Osteoblast (primary cell): ENCODE measurements at regions not wholly inside any gene's neighbourhood (a gene's known extent, or its start where the extent isn't known, plus 50 kb on each side); places are given as distances from the start of the nearest gene placed in this dataset.
A peak's percentile ranks its signal among the peaks of the same experiment; 100 is the strongest.

Experiments used
- DNase-seq: peaks from one replicate; pipeline ENCODE4 v3.0.0; 2011; ENCODE audit warnings: low spot score, mixed read lengths; ENCODE audit not compliant: insufficient read length; ENCODE audit errors: missing footprints
- H2AFZ ChIP-seq: 2 replicates; pipeline ENCODE4 v1.6.0; 2011; ENCODE audit warnings: mild to moderate bottlenecking, low read length
- H3K27ac ChIP-seq: 2 replicates; pipeline ENCODE4 v1.5.1; 2011; ENCODE audit warnings: mild to moderate bottlenecking, low read depth, low read length, moderate library complexity
- H3K27me3 ChIP-seq: 2 replicates; pipeline ENCODE4 v1.6.0; 2012; ENCODE audit warnings: mild to moderate bottlenecking, control low read depth, inconsistent platforms, low read length, moderate library complexity; ENCODE audit not compliant: insufficient read depth
- H3K36me3 ChIP-seq: 2 replicates; pipeline ENCODE4 v1.5.1; 2011; ENCODE audit warnings: mild to moderate bottlenecking, low read length, control low read depth, moderate library complexity; ENCODE audit not compliant: insufficient read depth
- H3K4me1 ChIP-seq: 2 replicates; pipeline ENCODE4 v1.5.1; 2011; ENCODE audit warnings: mild to moderate bottlenecking, low read length, control low read depth, moderate library complexity; ENCODE audit not compliant: insufficient read depth
- H3K4me2 ChIP-seq: 2 replicates; pipeline ENCODE4 v1.6.0; 2011; ENCODE audit warnings: mild to moderate bottlenecking, low read length; ENCODE audit not compliant: insufficient read depth
- H3K4me3 ChIP-seq: fragments of 200-600 bp; sonication (generic); 3 replicates; pipeline ENCODE4 v1.5.1; 2012; ENCODE audit warnings: mild to moderate bottlenecking, low read length, inconsistent platforms; ENCODE audit not compliant: insufficient read depth
- H3K79me2 ChIP-seq: 2 replicates; pipeline ENCODE4 v1.6.0; 2012; ENCODE audit warnings: mild to moderate bottlenecking, low read length, control low read depth, inconsistent platforms; ENCODE audit not compliant: insufficient read depth
- H3K9me3 ChIP-seq: 2 replicates; pipeline ENCODE4 v1.5.1; 2011; ENCODE audit warnings: low read depth, low read length, control low read depth
- H4K20me1 ChIP-seq: 2 replicates; pipeline ENCODE4 v1.6.0; 2012; ENCODE audit warnings: mild to moderate bottlenecking, low read length, control low read depth; ENCODE audit not compliant: insufficient read depth
- TF ChIP-seq, protein P1 (sequence below): IDR thresholded peaks from 2 replicates; pipeline ENCODE4 v1.5.1; 2011; ENCODE audit warnings: mild to moderate bottlenecking, low read depth, low read length, moderate library complexity; ENCODE audit errors: extremely low read depth

DNA sequence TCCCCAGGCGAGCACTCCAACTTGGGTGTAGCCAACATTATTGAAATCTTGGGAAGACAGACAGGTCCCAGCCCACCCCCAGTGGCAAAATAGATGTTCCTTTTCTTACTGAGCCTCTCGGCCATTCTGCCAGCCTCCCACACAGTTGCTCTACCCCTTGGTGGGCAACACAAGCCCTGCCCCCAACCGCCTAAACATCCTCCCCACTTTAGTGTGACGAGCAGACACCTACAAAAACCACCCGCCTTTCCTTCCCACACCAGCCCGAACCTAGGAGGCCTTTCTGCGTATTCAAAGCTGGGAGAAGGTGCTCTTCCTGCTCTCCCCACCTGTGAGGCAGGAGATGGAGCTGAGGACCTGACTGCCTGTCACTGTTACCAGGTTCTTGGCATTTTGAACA, 58.6 kb upstream of the CAB39 start:
- Histone ChIP-seq H3K36me3 (no peaks in the 10 kb centered on the region), H4K20me1 (no peaks in the 10 kb centered on the region), H3K79me2 (no peaks in the 10 kb centered on the region), H2AFZ (no peak overlapping the region), H3K4me3 (no peak overlapping the region), H3K9me3 (no peaks in the 10 kb centered on the region), H3K4me1 (no peaks in the 10 kb centered on the region), H3K27ac (no peak overlapping the region), H3K27me3 (no peaks in the 10 kb centered on the region), H3K4me2 (no peak overlapping the region)
- DNase-seq, result peak; percentile 6
- TF ChIP-seq, protein P1, sequence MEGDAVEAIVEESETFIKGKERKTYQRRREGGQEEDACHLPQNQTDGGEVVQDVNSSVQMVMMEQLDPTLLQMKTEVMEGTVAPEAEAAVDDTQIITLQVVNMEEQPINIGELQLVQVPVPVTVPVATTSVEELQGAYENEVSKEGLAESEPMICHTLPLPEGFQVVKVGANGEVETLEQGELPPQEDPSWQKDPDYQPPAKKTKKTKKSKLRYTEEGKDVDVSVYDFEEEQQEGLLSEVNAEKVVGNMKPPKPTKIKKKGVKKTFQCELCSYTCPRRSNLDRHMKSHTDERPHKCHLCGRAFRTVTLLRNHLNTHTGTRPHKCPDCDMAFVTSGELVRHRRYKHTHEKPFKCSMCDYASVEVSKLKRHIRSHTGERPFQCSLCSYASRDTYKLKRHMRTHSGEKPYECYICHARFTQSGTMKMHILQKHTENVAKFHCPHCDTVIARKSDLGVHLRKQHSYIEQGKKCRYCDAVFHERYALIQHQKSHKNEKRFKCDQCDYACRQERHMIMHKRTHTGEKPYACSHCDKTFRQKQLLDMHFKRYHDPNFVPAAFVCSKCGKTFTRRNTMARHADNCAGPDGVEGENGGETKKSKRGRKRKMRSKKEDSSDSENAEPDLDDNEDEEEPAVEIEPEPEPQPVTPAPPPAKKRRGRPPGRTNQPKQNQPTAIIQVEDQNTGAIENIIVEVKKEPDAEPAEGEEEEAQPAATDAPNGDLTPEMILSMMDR, result no peak

DNA sequence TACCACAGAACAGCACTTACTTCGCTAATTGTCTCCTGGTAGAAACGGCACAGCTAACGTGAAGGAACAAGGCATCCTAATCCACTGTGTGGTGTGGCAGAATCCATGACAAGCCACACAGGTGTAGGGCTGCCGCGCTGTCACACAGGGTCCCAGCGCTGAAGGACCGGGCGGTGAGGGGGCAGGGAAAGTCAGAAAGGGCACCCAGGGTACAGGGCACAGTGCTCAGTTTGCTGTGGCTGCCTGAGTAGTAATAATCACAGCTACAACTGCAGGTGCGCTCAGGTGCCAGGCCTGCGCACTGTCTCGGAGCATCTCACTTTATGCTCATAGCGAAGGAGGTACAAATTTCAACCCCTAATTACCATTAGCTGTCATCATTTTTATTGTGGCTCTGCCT, 55.2 kb upstream of the CAB39 start:
- TF ChIP-seq, protein P1, result no peak
- H3K27me3 ChIP-seq, result no peaks in the 10 kb centered on the region
- no peak overlapping the region for H2AFZ ChIP-seq
- no peaks in the 10 kb centered on the region for H3K9me3 ChIP-seq
- no peak for DNase-seq
- no peaks in the 10 kb centered on the region for H3K4me1 ChIP-seq
- H4K20me1 ChIP-seq, result no peaks in the 10 kb centered on the region
- no peak overlapping the region for H3K4me3 ChIP-seq
- no peak overlapping the region for H3K27ac ChIP-seq
- H3K4me2 ChIP-seq, result no peak overlapping the region
- H3K79me2 ChIP-seq, result no peaks in the 10 kb centered on the region
- H3K36me3 ChIP-seq, result no peaks in the 10 kb centered on the region

DNA sequence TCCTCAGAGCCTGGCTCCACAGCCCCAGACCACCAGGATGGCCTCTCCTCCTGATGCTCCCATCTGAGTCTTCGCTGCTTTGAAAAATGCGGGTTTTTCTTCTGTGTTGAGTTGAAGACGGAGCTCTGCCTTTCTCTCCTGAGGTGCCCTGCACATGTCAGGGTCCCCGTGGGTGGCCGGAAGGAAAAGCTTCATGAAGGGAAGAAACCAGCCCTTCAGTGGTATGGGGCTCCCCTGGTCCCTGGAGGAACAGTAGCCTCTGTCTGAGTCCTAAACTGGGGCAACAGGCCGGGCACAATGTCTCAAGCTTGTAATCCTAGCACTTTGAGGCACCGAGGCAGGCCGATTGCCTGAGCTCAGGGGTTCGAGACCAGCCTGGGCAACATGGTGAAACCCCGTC, 54.7 kb upstream of the CAB39 start:
- H3K9me3 ChIP-seq, result no peaks in the 10 kb centered on the region
- H3K4me3 ChIP-seq, result no peak overlapping the region
- no peak overlapping the region for H3K27ac ChIP-seq
- no peak for DNase-seq
- no peaks in the 10 kb centered on the region for H4K20me1 ChIP-seq
- TF ChIP-seq, protein P1, result no peak
- H3K4me1 ChIP-seq, result no peaks in the 10 kb centered on the region
- no peak overlapping the region for H2AFZ ChIP-seq
- no peaks in the 10 kb centered on the region for H3K79me2 ChIP-seq
- no peaks in the 10 kb centered on the region for H3K27me3 ChIP-seq
- H3K36me3 ChIP-seq, result no peaks in the 10 kb centered on the region
- no peak overlapping the region for H3K4me2 ChIP-seq

DNA sequence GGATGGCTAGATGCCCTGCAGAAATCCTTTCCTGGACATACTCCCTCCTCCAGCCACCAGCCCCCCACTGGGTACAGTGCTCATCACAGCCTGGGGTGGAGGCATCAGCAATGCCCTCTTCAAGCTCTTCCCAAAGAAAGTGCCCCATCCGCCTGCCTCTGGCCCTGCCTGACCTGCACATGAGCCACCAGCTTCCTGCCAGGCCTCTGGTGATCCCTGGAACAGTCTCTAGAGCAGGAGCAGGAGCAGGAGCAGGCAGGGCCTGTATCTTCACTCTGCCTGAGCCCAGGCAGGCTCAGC, 54.1 kb upstream of the CAB39 start:
- H3K9me3 ChIP-seq, result no peaks in the 10 kb centered on the region
- no peaks in the 10 kb centered on the region for H3K27me3 ChIP-seq
- no peak overlapping the region for H3K27ac ChIP-seq
- H2AFZ ChIP-seq, result no peak overlapping the region
- no peak for DNase-seq
- TF ChIP-seq, protein P1, result no peak
- no peak overlapping the region for H3K4me3 ChIP-seq
- H3K4me2 ChIP-seq, result no peak overlapping the region
- no peaks in the 10 kb centered on the region for H3K79me2 ChIP-seq
- H3K36me3 ChIP-seq, result no peaks in the 10 kb centered on the region
- H3K4me1 ChIP-seq, result no peaks in the 10 kb centered on the region
- H4K20me1 ChIP-seq, result no peaks in the 10 kb centered on the region
